GM23338 (cell line): ENCODE measurements at regions not wholly inside any gene's neighbourhood (a gene's known extent, or its start where the extent isn't known, plus 50 kb on each side); places are given as distances from the start of the nearest gene placed in this dataset.

ENCODE experiments used
- ATAC-seq: fragments of 200-7000 bp; cut with Tn5 transposase; 3 replicates; pipeline ENCODE4 v1.9.1; 2020
- DNase-seq: peaks from one replicate; pipeline ENCODE4 v3.0.0-alpha.2; 2015; ENCODE audit warnings: low spot score
- H2AFZ ChIP-seq: fragments of 200-600 bp; sonication (generic); 2 replicates; pipeline ENCODE4 v1.8.0; 2016; ENCODE audit warnings: antibody characterized with exemption, mild to moderate bottlenecking, moderate library complexity
- H3F3A ChIP-seq: fragments of 200-600 bp; sonication (generic); replicated peaks from 2 replicates; pipeline ENCODE4 v1.8.0; 2017; ENCODE audit warnings: antibody characterized with exemption, mixed run types, low read depth
- H3K27ac ChIP-seq: fragments of 200-600 bp; sonication (generic); 2 replicates; pipeline ENCODE4 v1.6.1; 2016; ENCODE audit warnings: low read depth
- H3K27me3 ChIP-seq: fragments of 200-600 bp; sonication (generic); 2 replicates; pipeline ENCODE4 v1.8.0; 2016; ENCODE audit warnings: mild to moderate bottlenecking, mixed run types, moderate library complexity; ENCODE audit not compliant: insufficient read depth
- H3K36me3 ChIP-seq: fragments of 200-600 bp; sonication (generic); 2 replicates; pipeline ENCODE4 v1.8.0; 2016; ENCODE audit warnings: mild to moderate bottlenecking; ENCODE audit not compliant: insufficient read depth
- H3K4me1 ChIP-seq: fragments of 200-600 bp; sonication (generic); 2 replicates; pipeline ENCODE4 v1.8.0; 2016; ENCODE audit warnings: mild to moderate bottlenecking, moderate library complexity; ENCODE audit not compliant: insufficient read depth
- H3K4me2 ChIP-seq: fragments of 200-600 bp; sonication (generic); 2 replicates; pipeline ENCODE4 v1.7.1; 2017; ENCODE audit warnings: mixed run types
- H3K4me3 ChIP-seq: fragments of 200-600 bp; sonication (generic); 2 replicates; pipeline ENCODE4 v1.6.1; 2016; ENCODE audit warnings: mixed run types
- H3K79me2 ChIP-seq: fragments of 200-600 bp; sonication (generic); replicated peaks from 2 replicates; pipeline ENCODE4 v1.8.0; 2017; ENCODE audit warnings: mild to moderate bottlenecking; ENCODE audit not compliant: insufficient read depth
- H3K9me2 ChIP-seq: fragments of 200-600 bp; sonication (generic); 2 replicates; pipeline ENCODE4 v1.8.0; 2017; ENCODE audit not compliant: insufficient read depth
- H4K20me1 ChIP-seq: fragments of 200-600 bp; sonication (generic); replicated peaks from 2 replicates; pipeline ENCODE4 v1.8.0; 2017; ENCODE audit warnings: mild to moderate bottlenecking; ENCODE audit not compliant: insufficient read depth
- H3K27ac Mint-ChIP-seq: 2 replicates; pipeline ENCODE4 v1.8.0; 2020; ENCODE audit warnings: inconsistent platforms, mild to moderate bottlenecking, moderate library complexity, mixed read lengths
- H3K27me3 Mint-ChIP-seq: 3 replicates; pipeline ENCODE4 v1.8.0; 2022; ENCODE audit warnings: low read depth, mild to moderate bottlenecking, moderate library complexity, mixed read lengths, inconsistent platforms; ENCODE audit not compliant: insufficient read depth, poor library complexity
- H3K36me3 Mint-ChIP-seq: 3 replicates; pipeline ENCODE4 v1.8.0; 2021; ENCODE audit warnings: low read depth, mild to moderate bottlenecking, inconsistent platforms, moderate library complexity, mixed read lengths
- H3K4me1 Mint-ChIP-seq: 3 replicates; pipeline ENCODE4 v1.8.0; 2020; ENCODE audit warnings: mild to moderate bottlenecking, inconsistent platforms, mixed read lengths
- H3K4me3 Mint-ChIP-seq: 3 replicates; pipeline ENCODE4 v1.8.0; 2021; ENCODE audit warnings: moderate library complexity, mild to moderate bottlenecking, inconsistent platforms, mixed read lengths
- H3K9me3 Mint-ChIP-seq: 3 replicates; pipeline ENCODE4 v1.8.0; 2020; ENCODE audit warnings: moderate library complexity, mild to moderate bottlenecking, inconsistent platforms, mixed read lengths
- CREB1 ChIP-seq: fragments of 250-450 bp; sonication (Bioruptor Pico); IDR thresholded peaks from 2 replicates; pipeline ENCODE4 v1.5.0; 2020; ENCODE audit warnings: low read depth, mild to moderate bottlenecking, moderate library complexity
- EZH2 ChIP-seq: fragments of 200-600 bp; sonication (generic); IDR thresholded peaks from one replicate; pipeline ENCODE4 v1.8.0; 2017; ENCODE audit warnings: antibody characterized with exemption, mild to moderate bottlenecking, low read depth; ENCODE audit not compliant: unreplicated experiment
- EZH2phosphoT487 ChIP-seq: fragments of 200-600 bp; sonication (generic); IDR thresholded peaks from one replicate; pipeline ENCODE4 v1.8.1; 2018; ENCODE audit warnings: antibody characterized with exemption; ENCODE audit not compliant: unreplicated experiment
- JUNB ChIP-seq: IDR thresholded peaks from one replicate; pipeline ENCODE4 v1.6.1; 2016; ENCODE audit warnings: antibody characterized with exemption; ENCODE audit not compliant: unreplicated experiment
- NANOG ChIP-seq: IDR thresholded peaks from 2 replicates; pipeline ENCODE4 v1.6.1; 2016; ENCODE audit warnings: antibody characterized with exemption, borderline replicate concordance
- POLR2AphosphoS5 ChIP-seq: IDR thresholded peaks from 2 replicates; pipeline ENCODE4 v1.6.1; 2016; ENCODE audit warnings: antibody characterized with exemption, low read depth
- STAT1 ChIP-seq: IDR thresholded peaks from one replicate; pipeline ENCODE4 v1.6.1; 2016; ENCODE audit warnings: antibody characterized with exemption; ENCODE audit not compliant: unreplicated experiment
- ZNF114 ChIP-seq: fragments of 250-450 bp; sonication (Bioruptor Pico); IDR thresholded peaks from 2 replicates; pipeline ENCODE4 v1.5.0; 2020; ENCODE audit warnings: mild to moderate bottlenecking, moderate library complexity
- ZNF331 ChIP-seq: fragments of 250-450 bp; sonication (Bioruptor Pico); IDR thresholded peaks from 2 replicates; pipeline ENCODE4 v1.5.0; 2020; ENCODE audit warnings: low read depth, mild to moderate bottlenecking, moderate library complexity
- TF ChIP-seq, protein P1 (sequence below), 2 experiments: fragments of 200-600 bp in 1 of 2; sonication (generic) in 1 of 2; conservative IDR thresholded peaks; 2 replicates each; pipeline versions ENCODE4 v1.5.1 to v1.6.1; 2016 to 2017; ENCODE audit warnings: antibody characterized with exemption in 2 of 2, low read depth in 2 of 2, mild to moderate bottlenecking in 2 of 2, moderate library complexity in 1 of 2
- TF ChIP-seq, protein P2 (sequence below): IDR thresholded peaks from 2 replicates; pipeline ENCODE4 v1.6.1; 2016; ENCODE audit warnings: antibody characterized with exemption
- TF ChIP-seq, protein P3 (sequence below): IDR thresholded peaks from one replicate; pipeline ENCODE4 v1.6.1; 2018; ENCODE audit warnings: antibody characterized with exemption; ENCODE audit not compliant: unreplicated experiment
- TF ChIP-seq, protein P4 (sequence below): fragments of 250-450 bp; sonication (Bioruptor Pico); IDR thresholded peaks from 2 replicates; pipeline ENCODE4 v1.5.0; 2020; ENCODE audit warnings: mild to moderate bottlenecking, moderate library complexity

DNA sequence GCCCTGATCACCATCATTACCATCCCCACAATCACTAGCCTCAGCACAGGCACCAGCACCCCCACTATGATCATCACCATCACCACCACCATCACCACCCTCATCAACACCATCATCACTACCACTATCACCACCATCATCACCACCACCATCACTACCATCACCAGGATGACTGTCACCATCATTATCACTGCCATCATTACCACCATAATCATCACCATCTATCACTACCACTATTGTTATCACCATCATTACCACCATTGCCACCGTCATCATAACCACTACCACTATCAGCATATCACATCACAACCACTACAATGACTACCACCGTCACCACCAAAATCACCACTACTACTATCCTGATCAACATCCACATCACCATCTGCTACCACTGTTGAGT, 57.3 kb upstream of the CASZ1 start:
- H3F3A ChIP-seq, result no peaks in the 10 kb centered on the region
- DNase-seq (no peak), ATAC-seq (no peak)
- H2AFZ ChIP-seq, result no peak overlapping the region
- H3K9me3 Mint-ChIP-seq, result peaks cover 10% of the 10 kb centered on the region
- no peaks in the 10 kb centered on the region for H3K36me3 ChIP-seq
- no peaks in the 10 kb centered on the region for H3K79me2 ChIP-seq
- no peaks in the 10 kb centered on the region for H3K27me3 ChIP-seq
- H3K27me3 Mint-ChIP-seq, result peaks cover 8% of the 10 kb centered on the region
- H3K4me3 ChIP-seq, result no peak overlapping the region
- H3K9me2 ChIP-seq, result peaks cover 3% of the 10 kb centered on the region; the same call in 1 of the 2 replicates
- H3K4me3 Mint-ChIP-seq, result no peak overlapping the region
- no peak overlapping the region for H3K27ac Mint-ChIP-seq
- H3K4me2 ChIP-seq, result no peak overlapping the region
- no peaks in the 10 kb centered on the region for H3K4me1 ChIP-seq
- H4K20me1 ChIP-seq, result no peaks in the 10 kb centered on the region
- H3K4me1 Mint-ChIP-seq, result peaks cover 2% of the 10 kb centered on the region; the same call in 2 of the 3 replicates
- no peak overlapping the region for H3K27ac ChIP-seq
- TF ChIP-seq, protein P1, sequence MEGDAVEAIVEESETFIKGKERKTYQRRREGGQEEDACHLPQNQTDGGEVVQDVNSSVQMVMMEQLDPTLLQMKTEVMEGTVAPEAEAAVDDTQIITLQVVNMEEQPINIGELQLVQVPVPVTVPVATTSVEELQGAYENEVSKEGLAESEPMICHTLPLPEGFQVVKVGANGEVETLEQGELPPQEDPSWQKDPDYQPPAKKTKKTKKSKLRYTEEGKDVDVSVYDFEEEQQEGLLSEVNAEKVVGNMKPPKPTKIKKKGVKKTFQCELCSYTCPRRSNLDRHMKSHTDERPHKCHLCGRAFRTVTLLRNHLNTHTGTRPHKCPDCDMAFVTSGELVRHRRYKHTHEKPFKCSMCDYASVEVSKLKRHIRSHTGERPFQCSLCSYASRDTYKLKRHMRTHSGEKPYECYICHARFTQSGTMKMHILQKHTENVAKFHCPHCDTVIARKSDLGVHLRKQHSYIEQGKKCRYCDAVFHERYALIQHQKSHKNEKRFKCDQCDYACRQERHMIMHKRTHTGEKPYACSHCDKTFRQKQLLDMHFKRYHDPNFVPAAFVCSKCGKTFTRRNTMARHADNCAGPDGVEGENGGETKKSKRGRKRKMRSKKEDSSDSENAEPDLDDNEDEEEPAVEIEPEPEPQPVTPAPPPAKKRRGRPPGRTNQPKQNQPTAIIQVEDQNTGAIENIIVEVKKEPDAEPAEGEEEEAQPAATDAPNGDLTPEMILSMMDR (conservative IDR thresholded peaks at IDR 0.05; ENCODE audit: low read depth in 2 of 2), result no peak
- TF ChIP-seq EZH2phosphoT487 (no peak), ZNF114 (CRISPR knock-in tag) (no peak), JUNB (no peak), EZH2 (no peak), STAT1 (no peak), CREB1 (CRISPR knock-in tag) (no peak), NANOG (no peak), ZNF331 (CRISPR knock-in tag) (no peak), POLR2AphosphoS5 (no peak)
- TF ChIP-seq, protein P2, sequence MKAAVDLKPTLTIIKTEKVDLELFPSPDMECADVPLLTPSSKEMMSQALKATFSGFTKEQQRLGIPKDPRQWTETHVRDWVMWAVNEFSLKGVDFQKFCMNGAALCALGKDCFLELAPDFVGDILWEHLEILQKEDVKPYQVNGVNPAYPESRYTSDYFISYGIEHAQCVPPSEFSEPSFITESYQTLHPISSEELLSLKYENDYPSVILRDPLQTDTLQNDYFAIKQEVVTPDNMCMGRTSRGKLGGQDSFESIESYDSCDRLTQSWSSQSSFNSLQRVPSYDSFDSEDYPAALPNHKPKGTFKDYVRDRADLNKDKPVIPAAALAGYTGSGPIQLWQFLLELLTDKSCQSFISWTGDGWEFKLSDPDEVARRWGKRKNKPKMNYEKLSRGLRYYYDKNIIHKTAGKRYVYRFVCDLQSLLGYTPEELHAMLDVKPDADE, result no peak
- TF ChIP-seq, protein P3, sequence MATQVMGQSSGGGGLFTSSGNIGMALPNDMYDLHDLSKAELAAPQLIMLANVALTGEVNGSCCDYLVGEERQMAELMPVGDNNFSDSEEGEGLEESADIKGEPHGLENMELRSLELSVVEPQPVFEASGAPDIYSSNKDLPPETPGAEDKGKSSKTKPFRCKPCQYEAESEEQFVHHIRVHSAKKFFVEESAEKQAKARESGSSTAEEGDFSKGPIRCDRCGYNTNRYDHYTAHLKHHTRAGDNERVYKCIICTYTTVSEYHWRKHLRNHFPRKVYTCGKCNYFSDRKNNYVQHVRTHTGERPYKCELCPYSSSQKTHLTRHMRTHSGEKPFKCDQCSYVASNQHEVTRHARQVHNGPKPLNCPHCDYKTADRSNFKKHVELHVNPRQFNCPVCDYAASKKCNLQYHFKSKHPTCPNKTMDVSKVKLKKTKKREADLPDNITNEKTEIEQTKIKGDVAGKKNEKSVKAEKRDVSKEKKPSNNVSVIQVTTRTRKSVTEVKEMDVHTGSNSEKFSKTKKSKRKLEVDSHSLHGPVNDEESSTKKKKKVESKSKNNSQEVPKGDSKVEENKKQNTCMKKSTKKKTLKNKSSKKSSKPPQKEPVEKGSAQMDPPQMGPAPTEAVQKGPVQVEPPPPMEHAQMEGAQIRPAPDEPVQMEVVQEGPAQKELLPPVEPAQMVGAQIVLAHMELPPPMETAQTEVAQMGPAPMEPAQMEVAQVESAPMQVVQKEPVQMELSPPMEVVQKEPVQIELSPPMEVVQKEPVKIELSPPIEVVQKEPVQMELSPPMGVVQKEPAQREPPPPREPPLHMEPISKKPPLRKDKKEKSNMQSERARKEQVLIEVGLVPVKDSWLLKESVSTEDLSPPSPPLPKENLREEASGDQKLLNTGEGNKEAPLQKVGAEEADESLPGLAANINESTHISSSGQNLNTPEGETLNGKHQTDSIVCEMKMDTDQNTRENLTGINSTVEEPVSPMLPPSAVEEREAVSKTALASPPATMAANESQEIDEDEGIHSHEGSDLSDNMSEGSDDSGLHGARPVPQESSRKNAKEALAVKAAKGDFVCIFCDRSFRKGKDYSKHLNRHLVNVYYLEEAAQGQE, result no peak
- TF ChIP-seq, protein P4, sequence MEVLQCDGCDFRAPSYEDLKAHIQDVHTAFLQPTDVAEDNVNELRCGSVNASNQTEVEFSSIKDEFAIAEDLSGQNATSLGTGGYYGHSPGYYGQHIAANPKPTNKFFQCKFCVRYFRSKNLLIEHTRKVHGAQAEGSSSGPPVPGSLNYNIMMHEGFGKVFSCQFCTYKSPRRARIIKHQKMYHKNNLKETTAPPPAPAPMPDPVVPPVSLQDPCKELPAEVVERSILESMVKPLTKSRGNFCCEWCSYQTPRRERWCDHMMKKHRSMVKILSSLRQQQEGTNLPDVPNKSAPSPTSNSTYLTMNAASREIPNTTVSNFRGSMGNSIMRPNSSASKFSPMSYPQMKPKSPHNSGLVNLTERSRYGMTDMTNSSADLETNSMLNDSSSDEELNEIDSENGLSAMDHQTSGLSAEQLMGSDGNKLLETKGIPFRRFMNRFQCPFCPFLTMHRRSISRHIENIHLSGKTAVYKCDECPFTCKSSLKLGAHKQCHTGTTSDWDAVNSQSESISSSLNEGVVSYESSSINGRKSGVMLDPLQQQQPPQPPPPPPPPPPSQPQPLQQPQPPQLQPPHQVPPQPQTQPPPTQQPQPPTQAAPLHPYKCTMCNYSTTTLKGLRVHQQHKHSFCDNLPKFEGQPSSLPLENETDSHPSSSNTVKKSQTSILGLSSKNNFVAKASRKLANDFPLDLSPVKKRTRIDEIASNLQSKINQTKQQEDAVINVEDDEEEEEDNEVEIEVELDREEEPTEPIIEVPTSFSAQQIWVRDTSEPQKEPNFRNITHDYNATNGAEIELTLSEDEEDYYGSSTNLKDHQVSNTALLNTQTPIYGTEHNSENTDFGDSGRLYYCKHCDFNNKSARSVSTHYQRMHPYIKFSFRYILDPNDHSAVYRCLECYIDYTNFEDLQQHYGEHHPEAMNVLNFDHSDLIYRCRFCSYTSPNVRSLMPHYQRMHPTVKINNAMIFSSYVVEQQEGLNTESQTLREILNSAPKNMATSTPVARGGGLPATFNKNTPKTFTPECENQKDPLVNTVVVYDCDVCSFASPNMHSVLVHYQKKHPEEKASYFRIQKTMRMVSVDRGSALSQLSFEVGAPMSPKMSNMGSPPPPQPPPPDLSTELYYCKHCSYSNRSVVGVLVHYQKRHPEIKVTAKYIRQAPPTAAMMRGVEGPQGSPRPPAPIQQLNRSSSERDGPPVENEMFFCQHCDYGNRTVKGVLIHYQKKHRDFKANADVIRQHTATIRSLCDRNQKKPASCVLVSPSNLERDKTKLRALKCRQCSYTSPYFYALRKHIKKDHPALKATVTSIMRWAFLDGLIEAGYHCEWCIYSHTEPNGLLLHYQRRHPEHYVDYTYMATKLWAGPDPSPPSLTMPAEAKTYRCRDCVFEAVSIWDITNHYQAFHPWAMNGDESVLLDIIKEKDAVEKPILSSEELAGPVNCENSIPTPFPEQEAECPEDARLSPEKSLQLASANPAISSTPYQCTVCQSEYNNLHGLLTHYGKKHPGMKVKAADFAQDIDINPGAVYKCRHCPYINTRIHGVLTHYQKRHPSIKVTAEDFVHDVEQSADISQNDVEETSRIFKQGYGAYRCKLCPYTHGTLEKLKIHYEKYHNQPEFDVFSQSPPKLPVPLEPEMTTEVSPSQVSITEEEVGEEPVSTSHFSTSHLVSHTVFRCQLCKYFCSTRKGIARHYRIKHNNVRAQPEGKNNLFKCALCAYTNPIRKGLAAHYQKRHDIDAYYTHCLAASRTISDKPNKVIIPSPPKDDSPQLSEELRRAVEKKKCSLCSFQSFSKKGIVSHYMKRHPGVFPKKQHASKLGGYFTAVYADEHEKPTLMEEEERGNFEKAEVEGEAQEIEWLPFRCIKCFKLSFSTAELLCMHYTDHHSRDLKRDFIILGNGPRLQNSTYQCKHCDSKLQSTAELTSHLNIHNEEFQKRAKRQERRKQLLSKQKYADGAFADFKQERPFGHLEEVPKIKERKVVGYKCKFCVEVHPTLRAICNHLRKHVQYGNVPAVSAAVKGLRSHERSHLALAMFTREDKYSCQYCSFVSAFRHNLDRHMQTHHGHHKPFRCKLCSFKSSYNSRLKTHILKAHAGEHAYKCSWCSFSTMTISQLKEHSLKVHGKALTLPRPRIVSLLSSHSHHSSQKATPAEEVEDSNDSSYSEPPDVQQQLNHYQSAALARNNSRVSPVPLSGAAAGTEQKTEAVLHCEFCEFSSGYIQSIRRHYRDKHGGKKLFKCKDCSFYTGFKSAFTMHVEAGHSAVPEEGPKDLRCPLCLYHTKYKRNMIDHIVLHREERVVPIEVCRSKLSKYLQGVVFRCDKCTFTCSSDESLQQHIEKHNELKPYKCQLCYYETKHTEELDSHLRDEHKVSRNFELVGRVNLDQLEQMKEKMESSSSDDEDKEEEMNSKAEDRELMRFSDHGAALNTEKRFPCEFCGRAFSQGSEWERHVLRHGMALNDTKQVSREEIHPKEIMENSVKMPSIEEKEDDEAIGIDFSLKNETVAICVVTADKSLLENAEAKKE (CRISPR knock-in tag), result no peak
- H3K36me3 Mint-ChIP-seq, result peaks cover 4% of the 10 kb centered on the region; the same call in 2 of the 3 replicates
